ENCODE measurements at regions not wholly inside any gene's neighbourhood (a gene's known extent, or its start where the extent isn't known, plus 50 kb on each side); places are given as distances from the start of the nearest gene placed in this dataset.

GRCh38 chr20:40891351-40891750, 137.3 kb upstream of the TOP1 start:
- TF ChIP-seq STAT6 (CRISPR knock-in tag; IDR thresholded peaks at IDR 0.05) (no peak), ZNF140 (CRISPR knock-in tag; IDR thresholded peaks at IDR 0.05) (no peak), ZBED1 (IDR thresholded peaks at IDR 0.05) (no peak), XRCC4 (IDR thresholded peaks at IDR 0.05; ENCODE audit: extremely low read depth, insufficient read depth, insufficient read length) (no peak), GTF2F1 (IDR thresholded peaks at IDR 0.05; ENCODE audit: low read depth, low read length) (no peak), POLR2A (conservative IDR thresholded peaks at IDR 0.05) (no peak)

Measured in K562 (cell line).